ENCODE measurements at regions not wholly inside any gene's neighbourhood (a gene's known extent, or its start where the extent isn't known, plus 50 kb on each side); places are given as distances from the start of the nearest gene placed in this dataset.

DNA sequence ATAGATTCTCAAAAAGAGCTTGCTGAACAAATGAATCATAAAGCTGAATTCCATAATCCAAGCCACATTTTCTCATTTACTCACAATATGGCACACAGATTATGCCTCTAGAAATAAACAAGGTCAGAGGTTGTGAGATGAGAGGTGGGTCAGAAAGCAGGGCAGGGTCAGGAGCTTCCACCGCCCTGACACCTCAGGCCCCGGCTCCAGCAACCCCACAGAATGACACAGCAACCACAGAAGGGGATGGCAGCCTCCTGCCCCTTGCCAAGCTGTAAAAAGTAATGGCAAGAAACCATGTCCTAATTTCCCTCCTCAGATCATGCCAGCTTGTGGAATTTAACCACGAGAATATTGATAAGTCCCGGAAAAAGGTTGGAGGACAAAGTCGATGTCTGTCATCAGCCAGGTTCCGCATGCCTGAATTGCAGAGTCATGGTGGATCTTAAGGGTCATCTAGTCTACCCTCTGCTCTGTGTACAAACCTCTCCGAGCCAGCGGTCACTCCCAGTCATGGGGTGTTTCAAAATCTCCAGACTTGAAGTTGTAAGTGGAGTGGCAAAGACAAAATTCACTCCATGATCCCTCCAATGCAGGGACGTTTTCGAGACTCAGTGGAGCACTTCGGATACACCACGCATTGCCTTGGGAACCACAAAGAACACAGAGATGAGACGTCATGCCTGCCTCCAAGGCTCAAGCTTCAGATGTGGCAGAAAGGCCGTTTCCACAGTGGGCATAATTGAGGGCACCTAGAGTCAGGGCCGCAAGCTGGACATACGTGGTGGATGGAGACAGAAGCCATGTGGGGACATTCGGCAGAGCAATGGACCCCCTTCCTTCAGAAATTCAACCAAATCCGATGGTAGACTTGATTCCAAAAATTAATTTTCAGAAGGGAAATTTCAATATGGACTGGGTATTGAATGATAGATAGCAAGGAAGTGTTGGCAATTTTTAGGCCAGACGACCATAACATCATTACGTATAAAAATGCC lies 254.0 kb downstream of the TOMM20 start (continued):
- TF ChIP-seq, protein P1, sequence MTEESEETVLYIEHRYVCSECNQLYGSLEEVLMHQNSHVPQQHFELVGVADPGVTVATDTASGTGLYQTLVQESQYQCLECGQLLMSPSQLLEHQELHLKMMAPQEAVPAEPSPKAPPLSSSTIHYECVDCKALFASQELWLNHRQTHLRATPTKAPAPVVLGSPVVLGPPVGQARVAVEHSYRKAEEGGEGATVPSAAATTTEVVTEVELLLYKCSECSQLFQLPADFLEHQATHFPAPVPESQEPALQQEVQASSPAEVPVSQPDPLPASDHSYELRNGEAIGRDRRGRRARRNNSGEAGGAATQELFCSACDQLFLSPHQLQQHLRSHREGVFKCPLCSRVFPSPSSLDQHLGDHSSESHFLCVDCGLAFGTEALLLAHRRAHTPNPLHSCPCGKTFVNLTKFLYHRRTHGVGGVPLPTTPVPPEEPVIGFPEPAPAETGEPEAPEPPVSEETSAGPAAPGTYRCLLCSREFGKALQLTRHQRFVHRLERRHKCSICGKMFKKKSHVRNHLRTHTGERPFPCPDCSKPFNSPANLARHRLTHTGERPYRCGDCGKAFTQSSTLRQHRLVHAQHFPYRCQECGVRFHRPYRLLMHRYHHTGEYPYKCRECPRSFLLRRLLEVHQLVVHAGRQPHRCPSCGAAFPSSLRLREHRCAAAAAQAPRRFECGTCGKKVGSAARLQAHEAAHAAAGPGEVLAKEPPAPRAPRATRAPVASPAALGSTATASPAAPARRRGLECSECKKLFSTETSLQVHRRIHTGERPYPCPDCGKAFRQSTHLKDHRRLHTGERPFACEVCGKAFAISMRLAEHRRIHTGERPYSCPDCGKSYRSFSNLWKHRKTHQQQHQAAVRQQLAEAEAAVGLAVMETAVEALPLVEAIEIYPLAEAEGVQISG (CRISPR knock-in tag; IDR thresholded peaks at IDR 0.05): peak; percentile 47; the same call in 1 of the 2 replicates
- TF ChIP-seq AHR (CRISPR knock-in tag; IDR thresholded peaks at IDR 0.05): no peak; the same call in 1 of the 2 replicates
- peak; percentile 83 for TF ChIP-seq ELF1 (CRISPR knock-in tag; IDR thresholded peaks at IDR 0.05)
- TF ChIP-seq, protein P2, sequence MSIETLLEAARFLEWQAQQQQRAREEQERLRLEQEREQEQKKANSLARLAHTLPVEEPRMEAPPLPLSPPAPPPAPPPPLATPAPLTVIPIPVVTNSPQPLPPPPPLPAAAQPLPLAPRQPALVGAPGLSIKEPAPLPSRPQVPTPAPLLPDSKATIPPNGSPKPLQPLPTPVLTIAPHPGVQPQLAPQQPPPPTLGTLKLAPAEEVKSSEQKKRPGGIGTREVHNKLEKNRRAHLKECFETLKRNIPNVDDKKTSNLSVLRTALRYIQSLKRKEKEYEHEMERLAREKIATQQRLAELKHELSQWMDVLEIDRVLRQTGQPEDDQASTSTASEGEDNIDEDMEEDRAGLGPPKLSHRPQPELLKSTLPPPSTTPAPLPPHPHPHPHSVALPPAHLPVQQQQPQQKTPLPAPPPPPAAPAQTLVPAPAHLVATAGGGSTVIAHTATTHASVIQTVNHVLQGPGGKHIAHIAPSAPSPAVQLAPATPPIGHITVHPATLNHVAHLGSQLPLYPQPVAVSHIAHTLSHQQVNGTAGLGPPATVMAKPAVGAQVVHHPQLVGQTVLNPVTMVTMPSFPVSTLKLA (IDR thresholded peaks at IDR 0.05): no peak
- TF ChIP-seq ZNF468 (CRISPR knock-in tag; IDR thresholded peaks at IDR 0.05): no peak
- TF ChIP-seq MEIS2 (CRISPR knock-in tag; IDR thresholded peaks at IDR 0.05): 0 out of 2 replicates have a peak, but pooled peaks have one; percentile 33
- TF ChIP-seq MTA1 (CRISPR knock-in tag; IDR thresholded peaks at IDR 0.05; ENCODE audit: borderline replicate concordance): peak; percentile 72; the same call in 1 of the 2 replicates
- TF ChIP-seq, protein P3, sequence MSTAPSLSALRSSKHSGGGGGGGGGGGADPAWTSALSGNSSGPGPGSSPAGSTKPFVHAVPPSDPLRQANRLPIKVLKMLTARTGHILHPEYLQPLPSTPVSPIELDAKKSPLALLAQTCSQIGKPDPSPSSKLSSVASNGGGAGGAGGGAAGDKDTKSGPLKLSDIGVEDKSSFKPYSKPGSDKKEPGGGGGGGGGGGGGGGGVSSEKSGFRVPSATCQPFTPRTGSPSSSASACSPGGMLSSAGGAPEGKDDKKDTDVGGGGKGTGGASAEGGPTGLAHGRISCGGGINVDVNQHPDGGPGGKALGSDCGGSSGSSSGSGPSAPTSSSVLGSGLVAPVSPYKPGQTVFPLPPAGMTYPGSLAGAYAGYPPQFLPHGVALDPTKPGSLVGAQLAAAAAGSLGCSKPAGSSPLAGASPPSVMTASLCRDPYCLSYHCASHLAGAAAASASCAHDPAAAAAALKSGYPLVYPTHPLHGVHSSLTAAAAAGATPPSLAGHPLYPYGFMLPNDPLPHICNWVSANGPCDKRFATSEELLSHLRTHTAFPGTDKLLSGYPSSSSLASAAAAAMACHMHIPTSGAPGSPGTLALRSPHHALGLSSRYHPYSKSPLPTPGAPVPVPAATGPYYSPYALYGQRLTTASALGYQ (CRISPR knock-in tag; IDR thresholded peaks at IDR 0.05): no peak; the same call in 1 of the 2 replicates
- TF ChIP-seq ZNF652 (CRISPR knock-in tag; IDR thresholded peaks at IDR 0.05; ENCODE audit: borderline replicate concordance, low read depth): peak; percentile 23; the same call in 1 of the 2 replicates
- TF ChIP-seq MAFK (conservative IDR thresholded peaks at IDR 0.05 in 1 of 2, IDR thresholded peaks at IDR 0.05 in 1 of 2; ENCODE audit: low read length in 2 of 2): peak; percentile 63 to 81
- peak; percentile 73 for TF ChIP-seq MAFF (IDR thresholded peaks at IDR 0.05; ENCODE audit: low read depth, low read length)
- TF ChIP-seq, protein P4, sequence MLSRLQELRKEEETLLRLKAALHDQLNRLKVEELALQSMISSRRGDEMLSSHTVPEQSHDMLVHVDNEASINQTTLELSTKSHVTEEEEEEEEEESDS (CRISPR knock-in tag; IDR thresholded peaks at IDR 0.05; ENCODE audit: borderline replicate concordance): peak; percentile 62; the same call in 1 of the 2 replicates
- TF ChIP-seq MED1 (CRISPR knock-in tag; IDR thresholded peaks at IDR 0.05): peak; percentile 98
- TF ChIP-seq, protein P5, sequence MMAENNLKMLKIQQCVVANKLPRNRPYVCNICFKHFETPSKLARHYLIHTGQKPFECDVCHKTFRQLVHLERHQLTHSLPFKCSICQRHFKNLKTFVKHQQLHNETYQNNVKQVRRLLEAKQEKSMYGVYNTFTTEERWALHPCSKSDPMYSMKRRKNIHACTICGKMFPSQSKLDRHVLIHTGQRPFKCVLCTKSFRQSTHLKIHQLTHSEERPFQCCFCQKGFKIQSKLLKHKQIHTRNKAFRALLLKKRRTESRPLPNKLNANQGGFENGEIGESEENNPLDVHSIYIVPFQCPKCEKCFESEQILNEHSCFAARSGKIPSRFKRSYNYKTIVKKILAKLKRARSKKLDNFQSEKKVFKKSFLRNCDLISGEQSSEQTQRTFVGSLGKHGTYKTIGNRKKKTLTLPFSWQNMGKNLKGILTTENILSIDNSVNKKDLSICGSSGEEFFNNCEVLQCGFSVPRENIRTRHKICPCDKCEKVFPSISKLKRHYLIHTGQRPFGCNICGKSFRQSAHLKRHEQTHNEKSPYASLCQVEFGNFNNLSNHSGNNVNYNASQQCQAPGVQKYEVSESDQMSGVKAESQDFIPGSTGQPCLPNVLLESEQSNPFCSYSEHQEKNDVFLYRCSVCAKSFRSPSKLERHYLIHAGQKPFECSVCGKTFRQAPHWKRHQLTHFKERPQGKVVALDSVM (CRISPR knock-in tag; IDR thresholded peaks at IDR 0.05): no peak
- TF ChIP-seq PHF21A (CRISPR knock-in tag; IDR thresholded peaks at IDR 0.05): peak; percentile 81
- peak; percentile 68; the same call in 1 of the 2 replicates for TF ChIP-seq ELF4 (CRISPR knock-in tag; IDR thresholded peaks at IDR 0.05; ENCODE audit: borderline replicate concordance)
- 0 out of 2 replicates have a peak, but pooled peaks have one; percentile 44 for TF ChIP-seq KLF6 (CRISPR knock-in tag; IDR thresholded peaks at IDR 0.05)
